HG02678 (cell line): ENCODE measurements at regions not wholly inside any gene's neighbourhood (a gene's known extent, or its start where the extent isn't known, plus 50 kb on each side); places are given as distances from the start of the nearest gene placed in this dataset.
"Not testable (repeated sequence)": the region's sequence is repeated elsewhere in the genome, so short reads cannot be mapped to it uniquely, and the experiment has no call there.

ENCODE experiments used
- ATAC-seq: cut with Tn5 transposase; IDR thresholded peaks from one replicate; pipeline ENCODE4 v1.9.1; 2021; ENCODE audit warnings: mild to moderate bottlenecking, moderate library complexity; ENCODE audit not compliant: unreplicated experiment

DNA sequence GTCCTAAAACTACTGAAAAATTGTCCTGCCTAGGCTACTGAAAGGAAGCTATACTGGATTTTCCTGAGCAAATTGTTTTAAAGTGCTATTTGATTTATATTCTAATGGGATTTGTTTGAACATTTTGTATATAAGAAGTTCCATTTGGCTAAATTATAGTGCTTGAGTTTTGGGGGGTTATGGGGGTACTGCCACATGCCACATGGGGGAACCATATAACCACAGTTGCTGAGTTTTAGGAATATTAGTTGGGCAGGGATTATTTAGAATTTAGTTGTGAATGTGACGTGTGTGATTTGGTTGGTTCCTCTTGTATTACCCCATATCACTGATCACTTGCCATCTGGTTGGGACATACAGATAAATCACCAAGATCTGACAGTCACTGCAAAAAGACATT, 224.5 kb upstream of the TAPT1 start:
- no peak for ATAC-seq

- ATAC-seq, result no peak
These were observed 223.8 kb upstream of the TAPT1 start for GRCh38 chr4:16450031-16450430.

DNA sequence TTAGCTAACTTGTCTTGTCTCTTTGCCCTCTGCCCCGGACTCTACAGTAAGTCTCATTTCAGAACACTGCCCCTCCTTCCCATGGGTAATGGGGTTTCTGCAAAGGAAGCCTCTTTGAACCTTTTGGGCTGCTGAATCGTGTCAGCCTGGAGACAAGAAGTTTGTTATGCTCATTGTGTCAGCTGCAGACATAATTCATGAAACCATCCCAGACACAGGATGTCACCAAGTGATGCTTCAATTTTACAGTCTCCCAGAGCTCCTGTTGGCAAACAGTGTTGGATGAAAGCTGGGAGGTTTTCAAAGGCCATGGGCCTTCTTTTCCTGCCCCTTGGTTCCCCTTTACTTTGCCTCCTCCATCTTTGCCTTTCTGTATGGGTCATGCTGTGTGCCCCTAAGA, 223.1 kb upstream of the TAPT1 start:
- no peak for ATAC-seq

GRCh38 chr4:16448241-16448840, 222.1 kb upstream of the TAPT1 start:
- ATAC-seq, result no peak

DNA sequence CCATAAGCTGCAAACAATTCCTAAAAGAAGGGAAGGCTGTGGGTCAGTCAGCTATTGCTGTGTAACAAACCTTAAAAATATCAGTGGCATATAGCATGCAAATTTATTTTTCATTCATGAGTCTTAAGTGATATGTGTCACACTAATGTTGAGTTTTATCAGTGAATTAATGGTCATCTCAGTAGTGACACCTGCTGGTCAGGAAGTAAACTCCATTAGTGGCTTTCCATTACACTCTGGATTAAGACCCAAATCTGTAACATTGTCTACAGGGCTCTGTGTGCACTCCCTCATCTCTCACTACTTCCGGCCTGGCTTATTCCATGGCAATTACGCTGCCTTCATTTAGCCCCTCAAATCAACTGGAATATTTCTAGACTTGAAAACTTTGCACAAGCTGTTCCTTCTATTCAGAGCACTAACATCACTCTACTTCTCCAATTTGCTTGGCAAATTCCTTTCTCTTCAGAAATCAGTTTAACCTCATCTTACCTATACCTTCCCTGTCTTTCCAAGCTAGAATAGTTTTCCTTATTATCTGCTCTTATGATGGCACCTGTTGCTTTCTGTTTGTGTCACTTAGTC, 217.3 kb upstream of the TAPT1 start:
- ATAC-seq, result peak; percentile 72

GRCh38 chr4:16442296-16442695, 216.0 kb upstream of the TAPT1 start:
- ATAC-seq, result no peak

- no peak for ATAC-seq
These were observed 213.5 kb upstream of the TAPT1 start for GRCh38 chr4:16439768-16440167.

DNA sequence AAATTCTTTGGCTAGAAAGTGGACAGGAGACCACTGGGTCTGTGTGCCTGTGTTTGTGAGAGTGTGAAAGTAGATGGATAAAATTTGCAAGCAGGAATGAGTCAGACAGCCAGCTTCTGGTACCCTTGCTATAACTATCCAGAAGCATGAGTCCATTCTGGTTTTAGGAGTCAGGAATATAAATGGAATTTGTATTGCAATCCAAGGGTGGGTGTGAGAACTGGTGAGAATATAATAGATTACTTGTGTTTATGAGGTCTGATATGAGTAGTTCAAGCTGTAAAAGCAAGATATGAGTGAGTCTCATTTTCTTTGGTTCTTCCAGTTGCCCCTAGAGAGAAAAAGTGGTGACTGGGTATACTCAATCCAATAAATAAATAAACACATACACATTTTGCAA, 212.7 kb upstream of the TAPT1 start:
- no peak for ATAC-seq

GRCh38 chr4:16437836-16438235, 211.6 kb upstream of the TAPT1 start:
- ATAC-seq, result no peak

DNA sequence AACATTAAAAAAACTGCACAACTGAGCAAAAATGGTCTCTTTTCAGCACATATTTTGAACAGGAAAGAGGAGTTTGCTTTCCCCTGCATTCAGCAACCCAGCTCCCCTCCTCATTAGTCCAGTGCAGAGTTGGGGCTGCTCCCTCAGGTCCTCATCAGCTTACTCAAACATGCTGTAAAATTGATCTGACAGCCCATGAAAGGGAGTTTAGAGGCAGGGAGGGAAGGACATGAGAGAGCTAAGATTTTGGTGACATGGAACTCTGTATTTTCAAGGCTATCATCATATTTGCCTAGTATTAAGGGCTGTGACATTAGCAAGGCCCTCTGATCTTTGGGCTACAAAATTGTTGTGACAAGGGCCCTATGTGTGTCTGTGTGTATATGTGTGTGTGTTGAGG, 205.6 kb upstream of the TAPT1 start:
- ATAC-seq, result no peak

DNA sequence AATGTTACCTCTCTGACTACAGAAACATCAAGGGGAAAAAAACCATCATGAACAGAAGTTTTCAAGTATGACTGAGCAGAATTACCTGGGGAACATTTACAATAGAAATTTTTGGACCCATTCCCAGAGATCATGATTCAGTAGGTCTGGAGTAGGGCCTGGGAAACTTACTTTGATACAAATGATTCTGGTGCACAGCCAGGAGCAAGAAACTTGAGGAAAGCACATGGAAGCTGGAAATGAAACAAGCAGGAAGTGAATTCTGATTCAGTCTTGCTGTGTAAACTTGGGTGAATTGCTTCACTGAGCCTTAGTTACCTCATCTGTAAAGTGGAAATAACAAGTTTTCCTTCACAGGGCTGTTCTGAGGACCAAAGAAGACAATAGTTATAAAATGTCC, 192.5 kb upstream of the TAPT1 start:
- no peak for ATAC-seq

DNA sequence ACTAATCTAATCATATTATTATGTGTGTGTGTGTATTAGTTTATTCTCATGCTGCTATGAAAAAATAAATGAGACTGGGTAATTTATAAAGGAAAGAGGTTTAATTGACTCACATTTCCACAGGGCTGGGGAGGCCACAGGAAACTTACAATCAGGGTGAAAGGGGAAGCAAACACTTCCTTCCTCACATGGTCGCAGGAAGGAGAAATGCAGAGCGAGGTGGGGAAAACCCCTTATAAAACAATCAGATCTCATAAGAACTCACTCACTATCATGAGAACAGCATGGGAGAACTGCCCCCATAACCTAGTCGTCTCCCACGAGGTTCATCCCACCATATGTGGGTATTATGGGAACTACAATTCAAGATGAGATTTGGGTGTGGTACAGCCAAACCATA, 190.9 kb upstream of the TAPT1 start:
- ATAC-seq, result no peak

DNA sequence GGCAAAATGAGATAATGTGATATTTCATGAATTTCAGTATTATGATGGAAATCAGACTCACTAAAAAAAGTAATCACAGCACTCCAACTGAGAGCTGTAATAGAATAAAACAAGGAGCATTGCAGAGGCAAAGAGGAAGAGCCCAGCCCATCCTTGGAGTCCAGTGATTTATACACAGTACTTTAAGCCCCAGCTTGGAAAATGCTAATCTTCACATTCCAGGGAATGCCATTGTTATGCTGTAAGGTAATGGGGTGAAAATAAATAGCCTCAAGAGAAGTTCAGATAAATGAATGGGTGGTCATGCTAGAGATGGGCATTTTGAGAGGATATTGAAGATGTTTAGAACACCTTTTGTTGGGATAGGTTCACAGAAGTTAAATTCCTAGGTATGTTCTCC, 190.3 kb upstream of the TAPT1 start:
- ATAC-seq, result no peak

DNA sequence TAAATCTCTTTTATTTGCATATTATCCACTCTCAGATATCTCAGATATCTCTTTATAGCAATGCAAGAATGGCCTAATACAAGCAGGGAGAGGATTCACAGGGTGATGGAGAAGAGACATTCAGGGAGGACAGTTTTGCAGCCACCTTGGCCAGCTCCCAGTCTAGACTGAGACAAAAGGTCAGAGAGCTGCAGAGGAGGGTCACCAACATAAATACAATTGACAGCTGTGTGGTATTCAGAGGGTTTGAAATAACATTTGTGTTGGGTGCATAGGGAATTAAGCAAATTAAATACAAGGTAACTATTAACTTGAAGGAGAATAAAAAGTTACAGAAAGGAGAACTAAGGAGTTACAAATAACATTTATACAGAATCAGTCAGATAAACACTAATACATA, 189.5 kb upstream of the TAPT1 start:
- no peak for ATAC-seq

GRCh38 chr4:16413814-16414555, 187.7 kb upstream of the TAPT1 start:
- no peak for ATAC-seq

- ATAC-seq, result no peak
These were observed 185.3 kb upstream of the TAPT1 start for GRCh38 chr4:16411501-16412085.

- not testable (repeated sequence) for ATAC-seq
These were observed 166.9 kb upstream of the TAPT1 start for GRCh38 chr4:16393216-16393615.

- ATAC-seq, result no peak
These were observed 164.9 kb upstream of the TAPT1 start for GRCh38 chr4:16391196-16391595.

GRCh38 chr4:16387448-16387847, 161.2 kb upstream of the TAPT1 start:
- no peak for ATAC-seq

DNA sequence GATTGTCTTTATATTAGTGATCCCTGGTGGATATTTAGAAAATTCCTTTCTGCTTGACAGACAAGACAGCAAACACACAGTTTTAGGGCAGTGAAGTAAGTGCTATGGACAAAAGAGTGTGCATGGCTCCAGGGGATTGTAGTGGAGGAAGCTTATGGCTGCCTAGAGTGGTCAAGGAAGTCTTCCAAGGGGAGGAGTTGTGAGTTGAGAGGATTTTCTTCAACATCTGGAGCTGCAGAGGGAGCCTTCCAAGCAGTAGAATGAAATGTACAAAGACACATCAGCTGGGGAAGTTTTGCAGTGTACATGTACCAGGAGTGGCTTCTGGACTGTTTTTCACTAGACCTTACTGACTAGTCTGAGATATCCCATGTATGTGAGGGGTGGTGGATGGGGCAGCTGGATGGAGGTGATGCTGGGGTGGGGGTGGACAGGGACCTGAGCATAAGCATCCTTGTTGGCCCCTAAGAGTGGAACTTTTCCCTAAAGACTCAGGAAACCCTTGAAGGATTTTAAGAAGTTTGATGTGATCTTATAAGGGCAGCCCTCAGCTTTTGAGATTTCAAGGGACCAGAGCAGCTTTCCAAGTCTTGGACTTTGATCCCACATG, 160.5 kb upstream of the TAPT1 start:
- ATAC-seq, result no peak

- ATAC-seq, result no peak
These were observed 158.3 kb upstream of the TAPT1 start for GRCh38 chr4:16384576-16384975.

DNA sequence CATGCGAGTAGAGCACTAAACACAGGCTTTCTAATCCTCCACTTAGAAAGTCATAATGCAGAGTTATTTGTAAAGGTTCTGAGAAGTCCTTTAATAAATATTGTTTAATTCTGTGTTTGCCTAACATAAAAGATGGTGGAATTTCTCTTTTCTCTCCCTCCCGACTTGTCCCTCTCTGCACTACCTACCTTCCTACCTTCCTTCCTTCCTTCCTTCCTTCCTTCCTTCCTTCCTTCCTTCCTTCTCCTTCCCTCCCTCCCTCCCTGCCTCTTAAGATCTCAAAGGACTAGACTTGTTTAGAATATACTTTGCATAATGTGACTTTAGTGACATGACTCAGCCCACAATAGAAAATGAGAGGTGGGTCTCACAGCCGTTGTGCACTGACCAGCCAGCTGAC, 156.3 kb upstream of the TAPT1 start:
- no peak for ATAC-seq
